RWPE2 (cell line): ENCODE measurements at regions not wholly inside any gene's neighbourhood (a gene's known extent, or its start where the extent isn't known, plus 50 kb on each side); places are given as distances from the start of the nearest gene placed in this dataset.

Experiments used
- ATAC-seq: fragments of 200-7000 bp; cut with Tn5 transposase; 3 replicates; pipeline ENCODE4 v1.9.1; 2021; ENCODE audit warnings: low read depth
- DNase-seq: peaks from one replicate; pipeline ENCODE4 v3.0.0-alpha.2; 2020; ENCODE audit warnings: low spot score
- H3K27ac ChIP-seq: fragments of 450-650 bp; 2 replicates; pipeline ENCODE4 v1.5.1; 2017; ENCODE audit warnings: mild to moderate bottlenecking; ENCODE audit not compliant: poor library complexity, severe bottlenecking
- H3K27me3 ChIP-seq: fragments of 250-450 bp; sonication (Bioruptor Pico); 2 replicates; pipeline ENCODE4 v1.5.1; 2021; ENCODE audit warnings: mild to moderate bottlenecking, moderate library complexity; ENCODE audit not compliant: insufficient read depth, poor library complexity, severe bottlenecking
- H3K36me3 ChIP-seq: fragments of 250-450 bp; sonication (Bioruptor Pico); 2 replicates; pipeline ENCODE4 v1.5.1; 2020; ENCODE audit warnings: low read depth, mild to moderate bottlenecking, moderate library complexity
- H3K4me1 ChIP-seq: fragments of 250-450 bp; sonication (Bioruptor Pico); 2 replicates; pipeline ENCODE4 v1.5.1; 2021; ENCODE audit warnings: mild to moderate bottlenecking, moderate library complexity; ENCODE audit not compliant: insufficient read depth, poor library complexity, severe bottlenecking
- H3K4me3 ChIP-seq: fragments of 250-450 bp; sonication (Bioruptor Pico); 2 replicates; pipeline ENCODE4 v1.5.1; 2021; ENCODE audit warnings: mild to moderate bottlenecking, moderate library complexity; ENCODE audit not compliant: severe bottlenecking
- H3K9me3 ChIP-seq: fragments of 250-450 bp; sonication (Bioruptor Pico); 2 replicates; pipeline ENCODE4 v1.5.1; 2021; ENCODE audit warnings: mild to moderate bottlenecking, moderate library complexity; ENCODE audit not compliant: severe bottlenecking
- CTCF ChIP-seq: fragments of 450-650 bp; IDR thresholded peaks from one replicate; pipeline ENCODE4 v1.5.1; 2017; ENCODE audit warnings: mild to moderate bottlenecking, moderate library complexity; ENCODE audit not compliant: poor library complexity, severe bottlenecking

GRCh38 chr1:81128079-81128478 lies 672.7 kb upstream of the ADGRL2 start:
- H3K4me1 ChIP-seq, result no peaks in the 10 kb centered on the region
- H3K36me3 ChIP-seq, result no peaks in the 10 kb centered on the region
- H3K4me3 ChIP-seq, result no peak overlapping the region
- DNase-seq, result no peak
- no peak for TF ChIP-seq CTCF
- no peak overlapping the region for H3K27ac ChIP-seq
- ATAC-seq, result no peak
- no peaks in the 10 kb centered on the region for H3K9me3 ChIP-seq
- no peaks in the 10 kb centered on the region for H3K27me3 ChIP-seq

- H3K27ac ChIP-seq, result no peak overlapping the region
- H3K4me1 ChIP-seq, result no peaks in the 10 kb centered on the region
- no peaks in the 10 kb centered on the region for H3K36me3 ChIP-seq
- no peaks in the 10 kb centered on the region for H3K9me3 ChIP-seq
- DNase-seq, result no peak
- no peak for ATAC-seq
- no peak for TF ChIP-seq CTCF
- H3K4me3 ChIP-seq, result no peak overlapping the region
- no peaks in the 10 kb centered on the region for H3K27me3 ChIP-seq
Observed at GRCh38 chr1:81126989-81127581, 673.6 kb upstream of the ADGRL2 start.

GRCh38 chr1:81125672-81126071 lies 675.1 kb upstream of the ADGRL2 start:
- H3K4me1 ChIP-seq, result no peaks in the 10 kb centered on the region
- DNase-seq (no peak), ATAC-seq (no peak)
- no peak overlapping the region for H3K4me3 ChIP-seq
- TF ChIP-seq CTCF, result no peak
- no peaks in the 10 kb centered on the region for H3K9me3 ChIP-seq
- no peaks in the 10 kb centered on the region for H3K36me3 ChIP-seq
- H3K27ac ChIP-seq, result no peak overlapping the region
- H3K27me3 ChIP-seq, result no peaks in the 10 kb centered on the region

GRCh38 chr1:81121306-81121705 lies 679.4 kb upstream of the ADGRL2 start:
- H3K36me3 ChIP-seq, result no peaks in the 10 kb centered on the region
- TF ChIP-seq CTCF, result no peak
- peaks cover 15% of the 10 kb centered on the region for H3K4me1 ChIP-seq
- no peaks in the 10 kb centered on the region for H3K27me3 ChIP-seq
- no peak overlapping the region for H3K4me3 ChIP-seq
- no peak overlapping the region for H3K27ac ChIP-seq
- H3K9me3 ChIP-seq, result no peaks in the 10 kb centered on the region
- no peak for DNase-seq
- no peak for ATAC-seq

GRCh38 chr1:81119319-81119718 lies 681.4 kb upstream of the ADGRL2 start:
- no peak for TF ChIP-seq CTCF
- no peak overlapping the region for H3K4me3 ChIP-seq
- no peaks in the 10 kb centered on the region for H3K36me3 ChIP-seq
- peak overlapping the region; percentile 82 for H3K27ac ChIP-seq
- no peaks in the 10 kb centered on the region for H3K27me3 ChIP-seq
- H3K4me1 ChIP-seq, result peaks cover 15% of the 10 kb centered on the region
- H3K9me3 ChIP-seq, result no peaks in the 10 kb centered on the region
- ATAC-seq (peak; percentile 78), DNase-seq (no peak)
